Stimulated activated CD4-positive, alpha-beta T cell treated with anti-CD3 and anti-CD28 coated beads, Interleukin-1b, Interleukin-23, amount 100 ng/mL, for 1 hour (primary cell): ENCODE measurements at regions not wholly inside any gene's neighbourhood (a gene's known extent, or its start where the extent isn't known, plus 50 kb on each side); places are given as distances from the start of the nearest gene placed in this dataset.

Source experiments
- DNase-seq, 2 donors: peaks; one replicate each; pipeline ENCODE4 v3.0.0-alpha.2; 2020; ENCODE audit warnings: low read depth in 2 of 2

- no peak for DNase-seq
These were observed 354.0 kb downstream of the ALG10 start for GRCh38 chr12:34376133-34376799.

- no peak for DNase-seq
These were observed 355.1 kb downstream of the ALG10 start for GRCh38 chr12:34377243-34378035.

GRCh38 chr12:34379142-34379541 lies 356.8 kb downstream of the ALG10 start:
- no peak for DNase-seq

GRCh38 chr12:34384693-34385092 lies 362.4 kb downstream of the ALG10 start:
- no peak for DNase-seq

- DNase-seq = no peak
These were observed 363.7 kb downstream of the ALG10 start for GRCh38 chr12:34386016-34386415.

- no peak for DNase-seq
These were observed 364.4 kb downstream of the ALG10 start for GRCh38 chr12:34386621-34387255.

GRCh38 chr12:34387711-34388635 lies 365.7 kb downstream of the ALG10 start:
- DNase-seq = no peak

GRCh38 chr12:34388636-34389377 lies 366.5 kb downstream of the ALG10 start:
- DNase-seq = no peak

- DNase-seq = no peak
These were observed 367.3 kb downstream of the ALG10 start for GRCh38 chr12:34389378-34390170.

- no peak for DNase-seq
These were observed 368.0 kb downstream of the ALG10 start for GRCh38 chr12:34390171-34390841.

GRCh38 chr12:34390846-34391700 lies 368.8 kb downstream of the ALG10 start:
- no peak for DNase-seq

- DNase-seq = no peak
These were observed 369.7 kb downstream of the ALG10 start for GRCh38 chr12:34391771-34392581.

- DNase-seq = no peak
These were observed 370.4 kb downstream of the ALG10 start for GRCh38 chr12:34392741-34393085.

GRCh38 chr12:34393086-34393820 lies 371.0 kb downstream of the ALG10 start:
- DNase-seq = no peak

GRCh38 chr12:34393821-34394150 lies 371.5 kb downstream of the ALG10 start:
- no peak for DNase-seq

GRCh38 chr12:34394211-34395055 lies 372.1 kb downstream of the ALG10 start:
- DNase-seq = no peak
